Stimulated activated CD4-positive, alpha-beta T cell treated with anti-CD3 and anti-CD28 coated beads, Interleukin-4, amount 100 ng/mL, for 24 hours (primary cell): ENCODE measurements at regions not wholly inside any gene's neighbourhood (a gene's known extent, or its start where the extent isn't known, plus 50 kb on each side); places are given as distances from the start of the nearest gene placed in this dataset.

Experiments
- DNase-seq: peaks from one replicate; pipeline ENCODE4 v3.0.0-alpha.2; 2020

GRCh38 chr2:126345691-126346090 lies 310.3 kb upstream of the GYPC start:
- DNase-seq = no peak

GRCh38 chr2:126356631-126357030 lies 299.3 kb upstream of the GYPC start:
- DNase-seq = no peak

- no peak for DNase-seq
Measured at GRCh38 chr2:126358122-126358521, 297.8 kb upstream of the GYPC start.

GRCh38 chr2:126359494-126359893 lies 296.5 kb upstream of the GYPC start:
- no peak for DNase-seq

GRCh38 chr2:126367361-126367760 lies 288.6 kb upstream of the GYPC start:
- no peak for DNase-seq

- DNase-seq = no peak
Measured at GRCh38 chr2:126368758-126369157, 287.2 kb upstream of the GYPC start.

GRCh38 chr2:126370201-126370600 lies 285.8 kb upstream of the GYPC start:
- no peak for DNase-seq

GRCh38 chr2:126372406-126372805 lies 283.6 kb upstream of the GYPC start:
- DNase-seq = no peak

GRCh38 chr2:126378176-126378575 lies 277.8 kb upstream of the GYPC start:
- no peak for DNase-seq

GRCh38 chr2:126381091-126381490 lies 274.9 kb upstream of the GYPC start:
- no peak for DNase-seq

GRCh38 chr2:126382998-126383397 lies 273.0 kb upstream of the GYPC start:
- no peak for DNase-seq

- DNase-seq = no peak
Measured at GRCh38 chr2:126383800-126384199, 272.2 kb upstream of the GYPC start.

GRCh38 chr2:126385441-126385840 lies 270.5 kb upstream of the GYPC start:
- DNase-seq = no peak

GRCh38 chr2:126385983-126386382 lies 270.0 kb upstream of the GYPC start:
- DNase-seq = no peak

GRCh38 chr2:126389446-126389845 lies 266.5 kb upstream of the GYPC start:
- no peak for DNase-seq

- no peak for DNase-seq
Measured at GRCh38 chr2:126392889-126393288, 263.1 kb upstream of the GYPC start.

- peak; percentile 21 for DNase-seq
Measured at GRCh38 chr2:126399001-126399400, 257.0 kb upstream of the GYPC start.

- no peak for DNase-seq
Measured at GRCh38 chr2:126403039-126403628, 252.8 kb upstream of the GYPC start.

- no peak for DNase-seq
Measured at GRCh38 chr2:126406267-126406666, 249.7 kb upstream of the GYPC start.

GRCh38 chr2:126408671-126409070 lies 247.3 kb upstream of the GYPC start:
- no peak for DNase-seq

GRCh38 chr2:126409850-126410249 lies 246.1 kb upstream of the GYPC start:
- no peak for DNase-seq

- DNase-seq = no peak
Measured at GRCh38 chr2:126413079-126413478, 242.9 kb upstream of the GYPC start.

- DNase-seq = no peak
Measured at GRCh38 chr2:126419403-126419802, 236.6 kb upstream of the GYPC start.

GRCh38 chr2:126425943-126426342 lies 230.0 kb upstream of the GYPC start:
- DNase-seq = no peak

GRCh38 chr2:126429103-126429502 lies 226.9 kb upstream of the GYPC start:
- no peak for DNase-seq

- DNase-seq = no peak
Measured at GRCh38 chr2:126431136-126431535, 224.8 kb upstream of the GYPC start.
